AG04449 (cell line): ENCODE measurements at regions not wholly inside any gene's neighbourhood (a gene's known extent, or its start where the extent isn't known, plus 50 kb on each side); places are given as distances from the start of the nearest gene placed in this dataset.

Source experiments
- CTCF ChIA-PET: fragments of 350-600 bp; formaldehyde crosslinking; extraction: SDS; loops from one replicate; lab custom pipeline; 2021; ENCODE audit warnings: antibody characterized with exemption; lab: Yijun Ruan, JAX
- POLR2A ChIA-PET: fragments of 400-600, 350-600 bp; formaldehyde crosslinking; extraction: SDS; loops from one replicate; lab custom pipeline; 2020; ENCODE audit warnings: antibody characterized with exemption, inconsistent platforms; lab: Yijun Ruan, JAX
- DNase-seq: peaks from one replicate; pipeline ENCODE4 v3.0.0-alpha.2; 2010; ENCODE audit warnings: low read depth, low spot score
- H3K4me3 ChIP-seq: 2 replicates; pipeline ENCODE4 v1.5.1; 2011; ENCODE audit warnings: low read depth, mild to moderate bottlenecking, control low read depth, low read length
- CTCF ChIP-seq: IDR thresholded peaks from one replicate; pipeline ENCODE4 v1.5.1; 2011; ENCODE audit warnings: mild to moderate bottlenecking, moderate library complexity, low read length, control low read depth, inconsistent platforms; ENCODE audit not compliant: insufficient read depth; ENCODE audit errors: missing control alignments

DNA sequence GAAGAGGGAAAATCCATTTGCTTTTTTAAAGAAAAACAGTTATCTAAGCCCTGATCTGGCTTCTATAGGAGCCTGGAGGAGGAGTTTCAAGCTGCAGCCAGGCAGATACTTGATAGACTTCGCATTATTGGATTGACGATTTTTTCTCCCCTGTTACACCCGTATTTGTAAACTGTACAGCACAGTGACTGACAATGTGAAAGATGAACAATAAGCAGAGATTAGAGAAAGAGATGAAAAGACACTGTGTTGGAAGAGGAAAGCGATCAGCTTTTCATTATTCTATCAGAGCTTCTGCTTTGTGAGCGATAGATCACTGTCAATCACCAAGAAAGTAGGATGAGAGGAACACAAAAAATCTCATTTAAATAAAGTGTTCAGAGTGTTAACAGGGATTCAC is 639.2 kb downstream of the TLL1 start:
- ChIA-PET CTCF (no interaction called here), POLR2A (no interaction called here)
- no peak for TF ChIP-seq CTCF
- no peak overlapping the region for H3K4me3 ChIP-seq
- no peak for DNase-seq

DNA sequence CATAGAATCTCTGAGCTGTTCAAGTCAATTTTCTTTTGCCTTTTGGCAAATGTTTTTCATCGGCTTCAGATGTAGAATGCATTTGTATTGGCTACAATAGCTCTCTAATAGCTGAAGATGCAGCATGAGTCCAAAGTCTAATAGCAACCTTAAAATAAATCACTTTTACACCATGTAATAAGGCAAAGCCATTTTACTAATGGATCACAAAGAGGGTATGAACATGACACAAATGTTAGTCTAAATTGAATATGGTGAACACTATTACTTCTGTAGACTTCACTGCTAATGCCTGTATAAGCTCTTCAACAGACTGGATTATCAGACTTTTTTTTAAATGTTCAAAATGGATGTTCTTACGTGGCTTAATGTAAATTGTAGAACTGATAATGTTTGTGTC is 645.3 kb downstream of the TLL1 start:
- DNase-seq, result no peak
- no peak for TF ChIP-seq CTCF
- ChIA-PET POLR2A (no interaction called here), CTCF (no interaction called here)
- H3K4me3 ChIP-seq, result no peak overlapping the region

GRCh38 chr4:166518776-166519175 is 645.7 kb downstream of the TLL1 start:
- CTCF ChIA-PET, result no interaction called here
- no peak overlapping the region for H3K4me3 ChIP-seq
- POLR2A ChIA-PET, result no interaction called here
- no peak for DNase-seq
- TF ChIP-seq CTCF, result no peak

GRCh38 chr4:166519774-166520173 is 646.7 kb downstream of the TLL1 start:
- POLR2A ChIA-PET, result no interaction called here
- CTCF ChIA-PET, result no interaction called here
- no peak for DNase-seq
- TF ChIP-seq CTCF, result no peak
- H3K4me3 ChIP-seq, result no peak overlapping the region

DNA sequence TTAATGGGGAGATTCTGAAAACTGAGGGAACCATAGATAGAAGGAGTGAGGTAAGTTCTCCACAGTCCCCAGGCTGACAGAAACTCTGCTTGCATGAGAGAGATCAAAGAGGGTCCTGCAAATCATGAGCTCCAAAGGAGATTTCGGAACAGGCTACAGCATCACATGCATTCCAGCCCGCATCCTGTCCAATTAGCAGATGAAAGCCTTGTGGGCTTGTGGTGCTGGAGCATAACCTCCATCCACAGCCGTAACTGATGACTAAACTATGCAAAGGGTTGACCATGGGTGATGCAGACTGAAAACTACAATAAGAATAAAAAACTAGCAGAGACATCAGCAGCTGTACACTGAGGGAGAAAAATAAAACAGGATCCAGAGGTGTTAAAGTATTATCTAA is 654.5 kb downstream of the TLL1 start:
- H3K4me3 ChIP-seq, result no peak overlapping the region
- no peak for TF ChIP-seq CTCF
- POLR2A ChIA-PET, result no interaction called here
- peak; percentile 29 for DNase-seq
- CTCF ChIA-PET, result interaction anchor here (0.6 kb wide), 1 partner anchor 228 kb away, joined by 3 read pairs; no protein-coding TSS in a partner anchor

GRCh38 chr4:166531703-166532102 is 658.7 kb downstream of the TLL1 start:
- TF ChIP-seq CTCF, result no peak
- POLR2A ChIA-PET, result no interaction called here
- DNase-seq, result no peak
- CTCF ChIA-PET, result no interaction called here
- H3K4me3 ChIP-seq, result no peak overlapping the region
